Neural crest cell (in vitro differentiated cells): ENCODE measurements at regions not wholly inside any gene's neighbourhood (a gene's known extent, or its start where the extent isn't known, plus 50 kb on each side); places are given as distances from the start of the nearest gene placed in this dataset.

ENCODE experiments used
- DNase-seq: peaks from one replicate; pipeline ENCODE4 v3.0.0; 2021; ENCODE audit warnings: low read depth, mixed read lengths, low spot score
- H3K27ac Mint-ChIP-seq: one replicate; pipeline ENCODE4 v1.8.0; 2021; ENCODE audit warnings: mild to moderate bottlenecking, mixed read lengths; ENCODE audit not compliant: unreplicated experiment
- H3K27me3 Mint-ChIP-seq: 2 replicates; pipeline ENCODE4 v1.8.0; 2021; ENCODE audit warnings: low read depth, mild to moderate bottlenecking, mixed read lengths
- H3K36me3 Mint-ChIP-seq: 2 replicates; pipeline ENCODE4 v1.8.0; 2021; ENCODE audit warnings: low read depth, mild to moderate bottlenecking, mixed read lengths
- H3K4me1 Mint-ChIP-seq: 2 replicates; pipeline ENCODE4 v1.8.0; 2021; ENCODE audit warnings: mixed read lengths
- H3K4me3 Mint-ChIP-seq: one replicate; pipeline ENCODE4 v1.8.0; 2021; ENCODE audit warnings: mild to moderate bottlenecking, mixed read lengths
- H3K9me3 Mint-ChIP-seq: 2 replicates; pipeline ENCODE4 v1.8.0; 2021; ENCODE audit warnings: mixed read lengths
- TF ChIP-seq, protein P1 (sequence below): fragments of 200-600 bp; sonication (generic); conservative IDR thresholded peaks from 2 replicates; pipeline ENCODE4 v1.5.0; 2021; ENCODE audit warnings: antibody characterized with exemption, mild to moderate bottlenecking

DNA sequence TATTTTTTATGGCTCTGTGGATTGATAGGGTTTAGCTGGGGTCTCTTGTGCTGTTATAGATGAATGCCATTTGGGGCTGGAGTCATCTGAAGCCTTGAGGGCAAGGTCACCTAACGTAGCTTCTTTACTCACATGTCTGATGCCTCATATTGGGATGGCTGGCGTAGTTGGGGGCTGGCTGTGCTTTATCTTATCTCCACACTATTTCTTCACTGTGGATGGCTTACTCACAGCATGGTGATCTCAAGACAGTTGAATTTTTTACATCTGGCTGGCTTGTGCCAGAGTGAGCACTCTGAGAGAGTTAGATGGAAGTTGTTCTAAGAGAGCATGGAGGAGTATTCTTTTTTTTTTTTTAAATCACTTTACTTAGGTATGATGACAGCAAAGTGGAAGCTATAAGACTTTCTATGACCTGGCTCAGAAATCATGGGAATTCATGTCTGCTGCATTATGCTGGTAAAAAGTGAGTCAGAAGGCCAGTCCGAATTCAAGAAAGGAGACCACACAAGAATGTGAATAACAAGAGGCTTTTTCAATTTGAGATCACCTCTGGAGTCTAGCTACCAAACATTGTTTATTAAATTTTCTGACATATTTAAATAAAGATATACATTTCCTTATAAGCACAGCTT, 252.4 kb upstream of the TPK1 start:
- Mint-ChIP-seq H3K36me3 (peaks cover 2% of the 10 kb centered on the region), H3K27me3 (no peaks in the 10 kb centered on the region), H3K27ac (no peak overlapping the region)

DNA sequence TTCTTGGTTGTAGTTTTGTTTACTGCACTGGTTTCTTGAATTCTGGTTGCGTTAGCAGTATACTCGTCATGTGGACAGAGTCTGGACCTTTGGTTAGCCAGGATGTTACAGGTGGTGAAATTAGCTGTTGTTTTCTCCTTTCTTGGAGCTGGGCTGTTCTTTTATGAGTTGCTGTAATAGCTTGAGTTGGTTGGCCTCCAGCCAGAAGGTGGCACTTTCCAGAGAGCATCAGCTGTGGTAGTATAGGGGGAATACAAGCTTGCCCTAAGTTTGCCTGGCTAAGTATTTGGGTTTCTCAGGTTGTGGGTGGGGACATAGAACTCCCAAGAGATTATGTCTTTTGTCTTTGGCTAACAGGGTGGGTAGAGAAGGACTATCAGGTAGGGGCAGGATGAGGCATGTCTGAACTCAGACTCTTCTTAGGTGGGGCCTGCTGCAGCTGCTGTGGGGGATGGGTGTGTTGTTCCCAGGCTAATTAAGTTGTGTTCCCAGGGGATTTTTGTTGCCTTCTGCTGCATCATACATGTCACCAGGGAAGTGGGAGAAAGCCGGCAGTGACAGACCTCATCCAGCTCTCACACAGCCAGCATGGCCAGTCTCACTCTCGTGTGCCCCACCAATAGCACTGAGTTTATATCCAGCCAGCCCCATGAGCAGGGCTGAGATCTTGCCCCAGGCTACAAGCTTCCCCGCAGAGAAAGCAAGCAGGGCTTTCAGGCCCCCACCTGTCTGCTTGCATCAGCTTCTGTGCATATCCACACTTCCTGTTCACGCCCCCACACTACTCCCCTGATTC, 246.7 kb upstream of the TPK1 start:
- H3K27me3 Mint-ChIP-seq: peaks cover 2% of the 10 kb centered on the region
- H3K36me3 Mint-ChIP-seq: peaks cover 2% of the 10 kb centered on the region
- H3K9me3 Mint-ChIP-seq: peaks cover 3% of the 10 kb centered on the region
- peaks cover 11% of the 10 kb centered on the region for H3K4me1 Mint-ChIP-seq
- no peak overlapping the region for H3K4me3 Mint-ChIP-seq
- H3K27ac Mint-ChIP-seq: peak overlapping the region; percentile 67
- TF ChIP-seq, protein P1, sequence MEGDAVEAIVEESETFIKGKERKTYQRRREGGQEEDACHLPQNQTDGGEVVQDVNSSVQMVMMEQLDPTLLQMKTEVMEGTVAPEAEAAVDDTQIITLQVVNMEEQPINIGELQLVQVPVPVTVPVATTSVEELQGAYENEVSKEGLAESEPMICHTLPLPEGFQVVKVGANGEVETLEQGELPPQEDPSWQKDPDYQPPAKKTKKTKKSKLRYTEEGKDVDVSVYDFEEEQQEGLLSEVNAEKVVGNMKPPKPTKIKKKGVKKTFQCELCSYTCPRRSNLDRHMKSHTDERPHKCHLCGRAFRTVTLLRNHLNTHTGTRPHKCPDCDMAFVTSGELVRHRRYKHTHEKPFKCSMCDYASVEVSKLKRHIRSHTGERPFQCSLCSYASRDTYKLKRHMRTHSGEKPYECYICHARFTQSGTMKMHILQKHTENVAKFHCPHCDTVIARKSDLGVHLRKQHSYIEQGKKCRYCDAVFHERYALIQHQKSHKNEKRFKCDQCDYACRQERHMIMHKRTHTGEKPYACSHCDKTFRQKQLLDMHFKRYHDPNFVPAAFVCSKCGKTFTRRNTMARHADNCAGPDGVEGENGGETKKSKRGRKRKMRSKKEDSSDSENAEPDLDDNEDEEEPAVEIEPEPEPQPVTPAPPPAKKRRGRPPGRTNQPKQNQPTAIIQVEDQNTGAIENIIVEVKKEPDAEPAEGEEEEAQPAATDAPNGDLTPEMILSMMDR: no peak
- no peak for DNase-seq

More for the DNA sequence above, 252.4 kb upstream of the TPK1 start:
- H3K4me1 Mint-ChIP-seq: peaks cover 3% of the 10 kb centered on the region
- DNase-seq: no peak
- TF ChIP-seq, protein P1: no peak
- H3K4me3 Mint-ChIP-seq: no peak overlapping the region
- H3K9me3 Mint-ChIP-seq: peaks cover 3% of the 10 kb centered on the region

DNA sequence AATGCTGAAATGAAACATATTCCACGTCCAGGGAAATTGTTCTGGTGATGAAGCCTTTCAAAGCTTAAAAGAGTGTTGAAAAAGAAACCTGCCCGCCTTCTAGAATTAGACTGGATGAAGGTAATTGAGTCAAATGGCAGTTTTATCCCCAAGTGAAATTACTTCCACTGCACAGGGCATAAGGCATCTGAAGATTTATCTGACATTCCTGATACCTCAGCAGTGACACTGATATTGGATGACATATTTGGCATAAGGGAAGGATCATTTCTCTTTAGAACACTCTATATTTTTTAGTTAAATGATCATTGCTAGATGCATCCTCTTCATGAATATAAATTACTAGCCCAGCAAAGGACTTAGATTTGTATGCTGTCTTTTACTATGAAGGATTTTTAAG, 229.6 kb upstream of the TPK1 start:
- no peak for DNase-seq
- H3K27ac Mint-ChIP-seq: no peak overlapping the region
- H3K27me3 Mint-ChIP-seq: no peaks in the 10 kb centered on the region
- no peak overlapping the region for H3K4me3 Mint-ChIP-seq
- H3K4me1 Mint-ChIP-seq: peaks cover 7% of the 10 kb centered on the region
- H3K9me3 Mint-ChIP-seq: peaks cover 6% of the 10 kb centered on the region
- TF ChIP-seq, protein P1: no peak
- H3K36me3 Mint-ChIP-seq: no peaks in the 10 kb centered on the region

DNA sequence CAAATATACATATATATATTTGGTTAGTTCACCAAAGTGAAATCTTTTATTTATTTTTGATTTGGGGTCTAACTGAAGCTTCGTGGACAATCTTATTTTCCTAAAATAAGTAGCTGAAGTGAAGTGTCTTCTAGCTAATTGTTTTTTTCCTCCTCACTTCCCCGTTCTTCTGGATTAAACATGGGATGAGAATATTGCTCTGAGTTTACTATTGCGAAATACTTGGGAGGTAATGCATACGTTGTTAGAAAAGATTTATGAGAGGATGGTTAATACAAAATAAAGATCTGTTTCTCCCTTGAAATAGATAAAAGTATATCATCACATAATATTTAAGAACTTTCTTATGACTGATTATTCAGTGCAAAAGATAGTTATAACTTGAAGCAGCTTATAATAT, 228.3 kb upstream of the TPK1 start:
- peaks cover 6% of the 10 kb centered on the region for H3K9me3 Mint-ChIP-seq
- H3K27ac Mint-ChIP-seq: no peak overlapping the region
- DNase-seq: no peak
- TF ChIP-seq, protein P1: no peak
- no peaks in the 10 kb centered on the region for H3K36me3 Mint-ChIP-seq
- no peaks in the 10 kb centered on the region for H3K27me3 Mint-ChIP-seq
- H3K4me1 Mint-ChIP-seq: peaks cover 7% of the 10 kb centered on the region
- H3K4me3 Mint-ChIP-seq: no peak overlapping the region

DNA sequence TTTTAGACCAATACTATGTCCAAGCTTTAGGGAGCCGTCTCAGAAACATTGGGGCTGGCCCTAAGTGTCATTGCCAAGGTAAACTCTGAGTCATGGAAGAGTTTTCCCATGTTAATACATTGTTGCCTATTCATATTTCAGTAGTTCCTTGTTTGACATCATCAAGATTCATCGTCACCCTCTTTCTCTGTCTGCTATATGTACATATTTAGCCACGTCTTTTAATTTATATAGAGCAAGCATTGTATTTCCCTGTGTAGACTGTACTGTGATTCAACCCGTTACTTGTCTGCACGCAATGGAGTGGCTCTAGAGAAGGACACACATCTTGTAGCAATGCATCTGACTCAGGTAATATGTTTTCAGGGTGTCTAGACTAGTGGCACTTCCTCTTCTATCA, 217.9 kb upstream of the TPK1 start:
- Mint-ChIP-seq H3K27me3 (no peaks in the 10 kb centered on the region), H3K4me3 (no peak overlapping the region), H3K9me3 (no peaks in the 10 kb centered on the region), H3K4me1 (no peaks in the 10 kb centered on the region), H3K36me3 (no peaks in the 10 kb centered on the region), H3K27ac (no peak overlapping the region)
- TF ChIP-seq, protein P1: no peak
- DNase-seq: no peak
